Suprapubic skin (tissue), 4 donors: ENCODE measurements at regions not wholly inside any gene's neighbourhood (a gene's known extent, or its start where the extent isn't known, plus 50 kb on each side); places are given as distances from the start of the nearest gene placed in this dataset.

Source experiments
- POLR2A ChIP-seq, 2 donors: fragments of 450-650 bp; IDR thresholded peaks; one replicate each; pipeline ENCODE4 v1.6.1; 2017; ENCODE audit warnings: antibody characterized with exemption in 2 of 2, mild to moderate bottlenecking in 2 of 2, moderate library complexity in 2 of 2
- POLR2AphosphoS5 ChIP-seq, 3 donors: sonication (generic); formaldehyde crosslinking; IDR thresholded peaks; one replicate each; pipeline ENCODE4 v1.6.1; 2017; ENCODE audit warnings: antibody characterized with exemption in 3 of 3
- TF ChIP-seq, protein P1 (sequence below), 2 donors: fragments of 200-600 bp in 1 of 2; fragments of 450-650 bp in 1 of 2; sonication (generic) in 1 of 2; IDR thresholded peaks; one replicate each; pipeline ENCODE4 v1.5.1; 2016 to 2019; ENCODE audit warnings: antibody characterized with exemption in 2 of 2, mild to moderate bottlenecking in 1 of 2, moderate library complexity in 1 of 2

DNA sequence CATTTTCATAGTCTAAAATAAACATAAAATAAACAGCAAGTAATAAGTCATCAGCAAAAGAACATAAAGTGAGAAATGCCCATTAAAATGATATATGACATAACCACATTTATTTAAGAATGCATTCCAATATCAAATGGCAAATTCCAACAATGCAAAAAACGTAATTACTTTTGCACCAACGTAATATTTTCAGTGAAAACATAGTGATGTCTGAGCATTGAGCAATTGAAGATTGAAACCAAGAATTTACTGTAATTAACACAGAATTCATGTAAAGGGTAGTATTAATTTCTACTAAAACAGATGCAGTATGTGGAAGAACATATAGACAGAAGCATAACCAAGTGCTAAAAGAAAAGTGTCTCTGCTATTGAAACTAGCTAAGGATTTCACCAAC lies 123.0 kb upstream of the TNS3 start:
- TF ChIP-seq, protein P1, sequence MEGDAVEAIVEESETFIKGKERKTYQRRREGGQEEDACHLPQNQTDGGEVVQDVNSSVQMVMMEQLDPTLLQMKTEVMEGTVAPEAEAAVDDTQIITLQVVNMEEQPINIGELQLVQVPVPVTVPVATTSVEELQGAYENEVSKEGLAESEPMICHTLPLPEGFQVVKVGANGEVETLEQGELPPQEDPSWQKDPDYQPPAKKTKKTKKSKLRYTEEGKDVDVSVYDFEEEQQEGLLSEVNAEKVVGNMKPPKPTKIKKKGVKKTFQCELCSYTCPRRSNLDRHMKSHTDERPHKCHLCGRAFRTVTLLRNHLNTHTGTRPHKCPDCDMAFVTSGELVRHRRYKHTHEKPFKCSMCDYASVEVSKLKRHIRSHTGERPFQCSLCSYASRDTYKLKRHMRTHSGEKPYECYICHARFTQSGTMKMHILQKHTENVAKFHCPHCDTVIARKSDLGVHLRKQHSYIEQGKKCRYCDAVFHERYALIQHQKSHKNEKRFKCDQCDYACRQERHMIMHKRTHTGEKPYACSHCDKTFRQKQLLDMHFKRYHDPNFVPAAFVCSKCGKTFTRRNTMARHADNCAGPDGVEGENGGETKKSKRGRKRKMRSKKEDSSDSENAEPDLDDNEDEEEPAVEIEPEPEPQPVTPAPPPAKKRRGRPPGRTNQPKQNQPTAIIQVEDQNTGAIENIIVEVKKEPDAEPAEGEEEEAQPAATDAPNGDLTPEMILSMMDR (IDR thresholded peaks at IDR 0.05) = no peak
- TF ChIP-seq POLR2A (IDR thresholded peaks at IDR 0.05) (no peak), POLR2AphosphoS5 (IDR thresholded peaks at IDR 0.05) (no peak)
